ENCODE measurements at regions not wholly inside any gene's neighbourhood (a gene's known extent, or its start where the extent isn't known, plus 50 kb on each side); places are given as distances from the start of the nearest gene placed in this dataset.

DNA sequence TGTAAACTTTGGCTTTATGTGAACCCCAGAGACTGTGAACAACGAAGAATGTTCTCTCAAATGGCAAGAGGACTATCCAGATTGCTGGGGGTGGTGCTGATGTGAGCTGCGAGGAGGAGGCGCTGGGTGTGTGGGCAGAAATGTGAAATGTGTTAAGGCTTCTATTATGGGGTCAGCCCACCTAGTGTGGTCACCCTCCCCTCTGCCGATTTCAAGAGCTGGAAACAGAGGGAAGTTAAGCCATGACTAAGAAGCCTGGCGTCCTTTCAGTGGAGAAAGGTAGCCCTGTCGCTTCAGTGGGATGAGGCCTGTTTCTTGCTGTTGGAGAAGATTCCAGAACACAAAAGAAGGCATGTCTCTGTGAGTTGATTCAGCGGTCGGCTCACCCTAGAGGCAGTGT is 89.0 kb upstream of the KCTD1 start:
- no peak for TF ChIP-seq POLR2A (IDR thresholded peaks at IDR 0.05)
- TF ChIP-seq, protein P1, sequence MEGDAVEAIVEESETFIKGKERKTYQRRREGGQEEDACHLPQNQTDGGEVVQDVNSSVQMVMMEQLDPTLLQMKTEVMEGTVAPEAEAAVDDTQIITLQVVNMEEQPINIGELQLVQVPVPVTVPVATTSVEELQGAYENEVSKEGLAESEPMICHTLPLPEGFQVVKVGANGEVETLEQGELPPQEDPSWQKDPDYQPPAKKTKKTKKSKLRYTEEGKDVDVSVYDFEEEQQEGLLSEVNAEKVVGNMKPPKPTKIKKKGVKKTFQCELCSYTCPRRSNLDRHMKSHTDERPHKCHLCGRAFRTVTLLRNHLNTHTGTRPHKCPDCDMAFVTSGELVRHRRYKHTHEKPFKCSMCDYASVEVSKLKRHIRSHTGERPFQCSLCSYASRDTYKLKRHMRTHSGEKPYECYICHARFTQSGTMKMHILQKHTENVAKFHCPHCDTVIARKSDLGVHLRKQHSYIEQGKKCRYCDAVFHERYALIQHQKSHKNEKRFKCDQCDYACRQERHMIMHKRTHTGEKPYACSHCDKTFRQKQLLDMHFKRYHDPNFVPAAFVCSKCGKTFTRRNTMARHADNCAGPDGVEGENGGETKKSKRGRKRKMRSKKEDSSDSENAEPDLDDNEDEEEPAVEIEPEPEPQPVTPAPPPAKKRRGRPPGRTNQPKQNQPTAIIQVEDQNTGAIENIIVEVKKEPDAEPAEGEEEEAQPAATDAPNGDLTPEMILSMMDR (IDR thresholded peaks at IDR 0.05), result no peak

Measured in breast epithelium (tissue), 3 donors.